Nephron (organoid): ENCODE measurements at regions not wholly inside any gene's neighbourhood (a gene's known extent, or its start where the extent isn't known, plus 50 kb on each side); places are given as distances from the start of the nearest gene placed in this dataset.
A peak's percentile ranks its signal among the peaks of the same experiment; 100 is the strongest.

Experiments
- H3K27ac Mint-ChIP-seq, 3 experiments: 2 replicates each; pipeline ENCODE4 v1.8.0; 2020; ENCODE audit warnings: mixed read lengths in 3 of 3, mild to moderate bottlenecking in 2 of 3, moderate library complexity in 1 of 3
- H3K27me3 Mint-ChIP-seq: 2 replicates; pipeline ENCODE4 v1.8.0; 2021; ENCODE audit warnings: low read depth, mild to moderate bottlenecking, moderate library complexity, mixed read lengths
- H3K36me3 Mint-ChIP-seq: 2 replicates; pipeline ENCODE4 v1.8.0; 2020; ENCODE audit warnings: low read depth, mixed read lengths
- H3K4me1 Mint-ChIP-seq: 2 replicates; pipeline ENCODE4 v1.8.0; 2020; ENCODE audit warnings: mixed read lengths
- H3K4me3 Mint-ChIP-seq, 3 experiments: 2 replicates each; pipeline ENCODE4 v1.8.0; 2020; ENCODE audit warnings: mild to moderate bottlenecking in 3 of 3, mixed read lengths in 3 of 3, moderate library complexity in 2 of 3
- H3K9me3 Mint-ChIP-seq: 2 replicates; pipeline ENCODE4 v1.8.0; 2020; ENCODE audit warnings: mixed read lengths
- CTCF ChIP-seq, 3 experiments: fragments of 200-600 bp; sonication (generic); IDR thresholded peaks; one replicate each; pipeline ENCODE4 v1.5.0; 2021; ENCODE audit warnings: antibody characterized with exemption in 3 of 3; ENCODE audit not compliant: unreplicated experiment in 3 of 3

GRCh38 chr3:72308641-72309040 is 523.7 kb upstream of the PROK2 start:
- H3K27ac Mint-ChIP-seq = peak overlapping the region in 2 of 3 experiments; percentile 9 to 10
- no peak overlapping the region for H3K4me3 Mint-ChIP-seq
- H3K9me3 Mint-ChIP-seq = no peaks in the 10 kb centered on the region
- TF ChIP-seq CTCF (IDR thresholded peaks at IDR 0.05; ENCODE audit: unreplicated experiment in 3 of 3) = no peak
- H3K27me3 Mint-ChIP-seq = peaks cover 36% of the 10 kb centered on the region
- H3K4me1 Mint-ChIP-seq = peaks cover 47% of the 10 kb centered on the region
- no peaks in the 10 kb centered on the region for H3K36me3 Mint-ChIP-seq

GRCh38 chr3:72307438-72308115 is 522.6 kb upstream of the PROK2 start:
- Mint-ChIP-seq H3K36me3 (no peaks in the 10 kb centered on the region), H3K4me1 (peaks cover 50% of the 10 kb centered on the region), H3K27ac (peak overlapping the region; percentile 71 to 81 (median 80)), H3K9me3 (no peaks in the 10 kb centered on the region), H3K27me3 (peaks cover 33% of the 10 kb centered on the region), H3K4me3 (peak overlapping the region in 1 of 3 experiments; percentile 5)
- no peak for TF ChIP-seq CTCF (IDR thresholded peaks at IDR 0.05; ENCODE audit: unreplicated experiment in 3 of 3)

- peaks cover 33% of the 10 kb centered on the region for H3K27me3 Mint-ChIP-seq
- H3K4me3 Mint-ChIP-seq = peak overlapping the region in 2 of 3 experiments; percentile 5 to 27
These were observed 521.9 kb upstream of the PROK2 start for GRCh38 chr3:72306800-72307341.

GRCh38 chr3:72303926-72304325 is 519.0 kb upstream of the PROK2 start:
- Mint-ChIP-seq H3K4me3 (no peak overlapping the region), H3K27ac (no peak overlapping the region), H3K27me3 (peaks cover 40% of the 10 kb centered on the region), H3K36me3 (no peaks in the 10 kb centered on the region), H3K4me1 (peaks cover 52% of the 10 kb centered on the region), H3K9me3 (no peaks in the 10 kb centered on the region)
- no peak for TF ChIP-seq CTCF (IDR thresholded peaks at IDR 0.05; ENCODE audit: unreplicated experiment in 3 of 3)

More at GRCh38 chr3:72306800-72307341, 521.9 kb upstream of the PROK2 start:
- H3K9me3 Mint-ChIP-seq = no peaks in the 10 kb centered on the region
- no peak for TF ChIP-seq CTCF (IDR thresholded peaks at IDR 0.05; ENCODE audit: unreplicated experiment in 3 of 3)
- H3K27ac Mint-ChIP-seq = peak overlapping the region; percentile 71 to 81 (median 80)
- H3K36me3 Mint-ChIP-seq = no peaks in the 10 kb centered on the region
- peaks cover 54% of the 10 kb centered on the region for H3K4me1 Mint-ChIP-seq

- no peak overlapping the region for H3K27ac Mint-ChIP-seq
- H3K27me3 Mint-ChIP-seq = peaks cover 34% of the 10 kb centered on the region
- no peak for TF ChIP-seq CTCF (IDR thresholded peaks at IDR 0.05; ENCODE audit: unreplicated experiment in 3 of 3)
- no peaks in the 10 kb centered on the region for H3K9me3 Mint-ChIP-seq
- no peak overlapping the region for H3K4me3 Mint-ChIP-seq
- H3K36me3 Mint-ChIP-seq = no peaks in the 10 kb centered on the region
- H3K4me1 Mint-ChIP-seq = peaks cover 42% of the 10 kb centered on the region
These were observed 516.8 kb upstream of the PROK2 start for GRCh38 chr3:72301779-72302178.

GRCh38 chr3:72300621-72301020 is 515.7 kb upstream of the PROK2 start:
- no peak overlapping the region for H3K27ac Mint-ChIP-seq
- H3K4me3 Mint-ChIP-seq = no peak overlapping the region
- peaks cover 35% of the 10 kb centered on the region for H3K4me1 Mint-ChIP-seq
- no peaks in the 10 kb centered on the region for H3K9me3 Mint-ChIP-seq
- H3K36me3 Mint-ChIP-seq = no peaks in the 10 kb centered on the region
- TF ChIP-seq CTCF (IDR thresholded peaks at IDR 0.05; ENCODE audit: unreplicated experiment in 3 of 3) = no peak
- peaks cover 36% of the 10 kb centered on the region for H3K27me3 Mint-ChIP-seq
